ENCODE measurements at regions not wholly inside any gene's neighbourhood (a gene's known extent, or its start where the extent isn't known, plus 50 kb on each side); places are given as distances from the start of the nearest gene placed in this dataset.
"Not testable (repeated sequence)": the region's sequence is repeated elsewhere in the genome, so short reads cannot be mapped to it uniquely, and the experiment has no call there.

GRCh38 chr5:122615832-122616231, 159.0 kb upstream of the SNX2 start:
- peaks cover 3% of the 10 kb centered on the region for H3K4me1 Mint-ChIP-seq (ENCODE audit: low read depth)
- H3K36me3 Mint-ChIP-seq (ENCODE audit: insufficient read depth), result no peaks in the 10 kb centered on the region
- H3K4me3 Mint-ChIP-seq (ENCODE audit: low read depth), result no peak overlapping the region
- TF ChIP-seq CTCF (IDR thresholded peaks at IDR 0.05; ENCODE audit: unreplicated experiment), result no peak
- no peaks in the 10 kb centered on the region for H3K27me3 Mint-ChIP-seq
- no peak overlapping the region for H3K27ac Mint-ChIP-seq
- no peak for DNase-seq (ENCODE audit: low spot score, unreplicated experiment)
- no peaks in the 10 kb centered on the region for H3K9me3 Mint-ChIP-seq (ENCODE audit: low read depth)

GRCh38 chr5:122618046-122618445, 156.8 kb upstream of the SNX2 start:
- not testable (repeated sequence) for H3K27me3 Mint-ChIP-seq; H3K4me3 Mint-ChIP-seq (ENCODE audit: low read depth); H3K9me3 Mint-ChIP-seq (ENCODE audit: low read depth); DNase-seq (ENCODE audit: low spot score, unreplicated experiment); H3K36me3 Mint-ChIP-seq (ENCODE audit: insufficient read depth); H3K4me1 Mint-ChIP-seq (ENCODE audit: low read depth); H3K27ac Mint-ChIP-seq

- H3K27me3 Mint-ChIP-seq; H3K36me3 Mint-ChIP-seq (ENCODE audit: insufficient read depth); H3K27ac Mint-ChIP-seq; DNase-seq (ENCODE audit: low spot score, unreplicated experiment); H3K9me3 Mint-ChIP-seq (ENCODE audit: low read depth); H3K4me1 Mint-ChIP-seq (ENCODE audit: low read depth); H3K4me3 Mint-ChIP-seq (ENCODE audit: low read depth): not testable (repeated sequence)
Measured at GRCh38 chr5:122620768-122621167, 154.1 kb upstream of the SNX2 start.

- not testable (repeated sequence) for H3K4me1 Mint-ChIP-seq (ENCODE audit: low read depth); DNase-seq (ENCODE audit: low spot score, unreplicated experiment); H3K27me3 Mint-ChIP-seq; H3K9me3 Mint-ChIP-seq (ENCODE audit: low read depth); H3K27ac Mint-ChIP-seq; H3K4me3 Mint-ChIP-seq (ENCODE audit: low read depth); H3K36me3 Mint-ChIP-seq (ENCODE audit: insufficient read depth)
Measured at GRCh38 chr5:122628714-122629113, 146.2 kb upstream of the SNX2 start.

GRCh38 chr5:122629121-122629677, 145.7 kb upstream of the SNX2 start:
- Mint-ChIP-seq H3K4me3 (ENCODE audit: low read depth) (no peak overlapping the region), H3K27me3 (no peaks in the 10 kb centered on the region), H3K36me3 (ENCODE audit: insufficient read depth) (no peaks in the 10 kb centered on the region), H3K9me3 (ENCODE audit: low read depth) (no peaks in the 10 kb centered on the region), H3K4me1 (ENCODE audit: low read depth) (no peaks in the 10 kb centered on the region), H3K27ac (no peak overlapping the region)
- no peak for TF ChIP-seq CTCF (IDR thresholded peaks at IDR 0.05; ENCODE audit: unreplicated experiment)
- no peak for DNase-seq (ENCODE audit: low spot score, unreplicated experiment)

GRCh38 chr5:122638581-122638980, 136.3 kb upstream of the SNX2 start:
- H3K27me3 Mint-ChIP-seq, result no peaks in the 10 kb centered on the region
- H3K9me3 Mint-ChIP-seq (ENCODE audit: low read depth), result peaks cover 7% of the 10 kb centered on the region
- H3K4me3 Mint-ChIP-seq (ENCODE audit: low read depth), result no peak overlapping the region
- no peak for DNase-seq (ENCODE audit: low spot score, unreplicated experiment)
- peaks cover 11% of the 10 kb centered on the region for H3K4me1 Mint-ChIP-seq (ENCODE audit: low read depth)
- H3K36me3 Mint-ChIP-seq (ENCODE audit: insufficient read depth), result no peaks in the 10 kb centered on the region
- no peak overlapping the region for H3K27ac Mint-ChIP-seq
- TF ChIP-seq CTCF (IDR thresholded peaks at IDR 0.05; ENCODE audit: unreplicated experiment), result no peak

GRCh38 chr5:122639033-122639432, 135.8 kb upstream of the SNX2 start:
- no peak for DNase-seq (ENCODE audit: low spot score, unreplicated experiment)
- H3K4me1 Mint-ChIP-seq (ENCODE audit: low read depth), result peaks cover 11% of the 10 kb centered on the region
- H3K36me3 Mint-ChIP-seq (ENCODE audit: insufficient read depth), result no peaks in the 10 kb centered on the region
- H3K4me3 Mint-ChIP-seq (ENCODE audit: low read depth), result no peak overlapping the region
- no peaks in the 10 kb centered on the region for H3K27me3 Mint-ChIP-seq
- peaks cover 7% of the 10 kb centered on the region for H3K9me3 Mint-ChIP-seq (ENCODE audit: low read depth)
- no peak overlapping the region for H3K27ac Mint-ChIP-seq
- no peak for TF ChIP-seq CTCF (IDR thresholded peaks at IDR 0.05; ENCODE audit: unreplicated experiment)

All from progenitor cell of endocrine pancreas (in vitro differentiated cells).